ENCODE measurements at regions not wholly inside any gene's neighbourhood (a gene's known extent, or its start where the extent isn't known, plus 50 kb on each side); places are given as distances from the start of the nearest gene placed in this dataset.

- H4K5ac ChIP-seq (ENCODE audit: low read depth, low read length), result no peak overlapping the region
- dilution Hi-C loops (cut with HindIII; ENCODE audit: low sequenced_read_pairs, unreplicated experiment), result no loop called here
- 49% methylated on average over 3 of the region's 9 CpGs; no CpG with 5 or more reads in 1 of the 2 experiments for WGBS, 2 experiments (ENCODE audit: extremely low coverage in 2 of 2, insufficient read length in 1 of 2)
- no peaks in the 10 kb centered on the region for H3K79me1 ChIP-seq (ENCODE audit: low read depth in 1 of 2, low read length in 2 of 2)
- no peak overlapping the region for H4K8ac ChIP-seq (ENCODE audit: low read depth in 2 of 2, low read length in 2 of 2)
- H3K9me1 ChIP-seq (ENCODE audit: insufficient read depth, low read length), result no peaks in the 10 kb centered on the region
- H3K23ac ChIP-seq (ENCODE audit: low read depth, low read length), result no peak overlapping the region
- no peak overlapping the region for H3K56ac ChIP-seq (ENCODE audit: extremely low read depth, insufficient read depth, low read length)
- H2AK5ac ChIP-seq (ENCODE audit: low read depth, low read length), result no peak overlapping the region
- no peak overlapping the region for H2BK120ac ChIP-seq (ENCODE audit: low read depth, low read length)
- H3K27ac ChIP-seq (ENCODE audit: insufficient read depth, low read length), result no peak overlapping the region
- H2AFZ ChIP-seq (replicated peaks; ENCODE audit: low read length, poor library complexity), result no peak overlapping the region
- H3K4me1 ChIP-seq (ENCODE audit: control insufficient read depth, insufficient read depth, low read length), result no peaks in the 10 kb centered on the region
- H3K18ac ChIP-seq (ENCODE audit: low read depth, low read length), result no peak overlapping the region
- in situ Hi-C loops (cut with MboI; ENCODE audit: low sequenced_read_pairs), result no loop called here
- H3K4me3 ChIP-seq (ENCODE audit: insufficient read depth, low read depth, low read length), result no peak overlapping the region
- no peak overlapping the region for H4K91ac ChIP-seq (ENCODE audit: insufficient read depth, low read depth, low read length)
- H2BK5ac ChIP-seq (ENCODE audit: low read depth, low read length, poor library complexity, severe bottlenecking), result no peak overlapping the region
- ChIA-PET POLR2A (ENCODE audit: unreplicated experiment) (no interaction called here), CTCF (no interaction called here)
- H3K4ac ChIP-seq (ENCODE audit: low read depth, low read length), result no peak overlapping the region
- no peaks in the 10 kb centered on the region for H3K36me3 ChIP-seq (ENCODE audit: control insufficient read depth, insufficient read depth, low read length)
- DNase-seq (no peak), ATAC-seq (ENCODE audit: low read depth) (no peak)
- H2AK9ac ChIP-seq (replicated peaks; ENCODE audit: low read depth, low read length, poor library complexity), result no peak overlapping the region
- TF ChIP-seq RFX5 (IDR thresholded peaks at IDR 0.05; ENCODE audit: low read depth, low read length) (no peak), CHD1 (IDR thresholded peaks at IDR 0.05; ENCODE audit: low read depth, low read length) (no peak), BHLHE40 (IDR thresholded peaks at IDR 0.05; ENCODE audit: low read depth, low read length) (no peak), MXI1 (IDR thresholded peaks at IDR 0.05; ENCODE audit: borderline replicate concordance, low read depth, low read length) (no peak)
- intact Hi-C loops (cut with micrococcal nuclease), result no loop called here
- no peaks in the 10 kb centered on the region for H3K27me3 ChIP-seq (ENCODE audit: control insufficient read depth, insufficient read depth, low read length)
- no peak overlapping the region for H3K9ac ChIP-seq (ENCODE audit: low read depth, low read length)
- no peak overlapping the region for H3K4me2 ChIP-seq (ENCODE audit: low read depth, low read length)
- H2BK20ac ChIP-seq (ENCODE audit: low read depth, low read length), result no peak overlapping the region
- H2BK15ac ChIP-seq (ENCODE audit: low read depth, low read length), result no peak overlapping the region
- H3K9me3 ChIP-seq (ENCODE audit: control insufficient read depth, insufficient read depth, low read length), result no peaks in the 10 kb centered on the region
- no peak overlapping the region for H3K14ac ChIP-seq (replicated peaks; ENCODE audit: low read depth, low read length)
- BruUV-seq (replicated peaks), result no TSS peak
- no peaks in the 10 kb centered on the region for H4K20me1 ChIP-seq (ENCODE audit: insufficient read depth, low read length)
These were observed 148.9 kb upstream of the IQSEC1 start for GRCh38 chr3:13222131-13222530.
